Erythroblast (primary cell): ENCODE measurements at regions not wholly inside any gene's neighbourhood (a gene's known extent, or its start where the extent isn't known, plus 50 kb on each side); places are given as distances from the start of the nearest gene placed in this dataset.

Experiments
- DNase-seq, 2 experiments: peaks; one replicate each; lab custom pipeline; 2025; lab: John Stamatoyannopoulos, UW
- GATA1 ChIP-seq: IDR thresholded peaks from 2 replicates; pipeline ENCODE4 v1.6.1; 2011; ENCODE audit warnings: low read depth, mild to moderate bottlenecking, control low read depth, low read length, moderate library complexity
- POLR2A ChIP-seq: IDR thresholded peaks from 2 replicates; pipeline ENCODE4 v1.6.1; 2011; ENCODE audit warnings: mild to moderate bottlenecking, low read length

- DNase-seq: no peak
- no peak for TF ChIP-seq GATA1
- TF ChIP-seq POLR2A: no peak
These were observed 58.4 kb downstream of the SLC25A47 start for GRCh38 chr14:100381395-100382105.

- DNase-seq: no peak
- no peak for TF ChIP-seq POLR2A
- no peak for TF ChIP-seq GATA1
These were observed 58.9 kb downstream of the SLC25A47 start for GRCh38 chr14:100382106-100382455.

GRCh38 chr14:100383727-100384158, 60.6 kb downstream of the SLC25A47 start:
- TF ChIP-seq GATA1 (no peak), POLR2A (no peak)
- DNase-seq: peak; percentile 63 to 81

- no peak for TF ChIP-seq GATA1
- DNase-seq: no peak
These were observed 61.1 kb downstream of the SLC25A47 start for GRCh38 chr14:100384277-100384676.

GRCh38 chr14:100384819-100385813, 62.0 kb downstream of the SLC25A47 start:
- no peak for TF ChIP-seq GATA1
- TF ChIP-seq POLR2A: no peak
- peak; percentile 14 to 26 for DNase-seq

- no peak for TF ChIP-seq GATA1
- no peak for TF ChIP-seq POLR2A
- DNase-seq: no peak
These were observed 63.0 kb downstream of the SLC25A47 start for GRCh38 chr14:100386121-100386520.

- DNase-seq: no peak
- TF ChIP-seq GATA1: no peak
- TF ChIP-seq POLR2A: no peak
These were observed 63.7 kb downstream of the SLC25A47 start for GRCh38 chr14:100386846-100387245.

GRCh38 chr14:100387450-100387849, 64.3 kb downstream of the SLC25A47 start:
- no peak for DNase-seq

GRCh38 chr14:100388103-100389054, 65.2 kb downstream of the SLC25A47 start:
- DNase-seq: no peak
- no peak for TF ChIP-seq POLR2A
- no peak for TF ChIP-seq GATA1

More at GRCh38 chr14:100387450-100387849, 64.3 kb downstream of the SLC25A47 start:
- no peak for TF ChIP-seq POLR2A
- no peak for TF ChIP-seq GATA1

GRCh38 chr14:100389497-100390104, 66.5 kb downstream of the SLC25A47 start:
- TF ChIP-seq GATA1 (no peak), POLR2A (no peak)
- DNase-seq: no peak

- no peak for DNase-seq
- TF ChIP-seq POLR2A: no peak
- TF ChIP-seq GATA1: no peak
These were observed 68.0 kb downstream of the SLC25A47 start for GRCh38 chr14:100391173-100391572.

- no peak for DNase-seq
These were observed 68.6 kb downstream of the SLC25A47 start for GRCh38 chr14:100391724-100392123.

GRCh38 chr14:100392356-100392755, 69.2 kb downstream of the SLC25A47 start:
- DNase-seq: no peak
- TF ChIP-seq POLR2A (no peak), GATA1 (no peak)

More at GRCh38 chr14:100391724-100392123, 68.6 kb downstream of the SLC25A47 start:
- TF ChIP-seq POLR2A (no peak), GATA1 (no peak)

GRCh38 chr14:100393362-100393761, 70.2 kb downstream of the SLC25A47 start:
- TF ChIP-seq POLR2A (no peak), GATA1 (no peak)
- no peak for DNase-seq
